CD4-positive, CD25-positive, alpha-beta regulatory T cell (primary cell): ENCODE measurements at regions not wholly inside any gene's neighbourhood (a gene's known extent, or its start where the extent isn't known, plus 50 kb on each side); places are given as distances from the start of the nearest gene placed in this dataset.
"Not testable (repeated sequence)": the region's sequence is repeated elsewhere in the genome, so short reads cannot be mapped to it uniquely, and the experiment has no call there.

Experiments used
- ATAC-seq, 2 donors: fragments of 150-1000 bp; cut with Tn5 transposase; one replicate each; pipeline ENCODE4 v1.10.0; 2021; ENCODE audit warnings: low read depth in 2 of 2, moderate number of reproducible peaks in 2 of 2, moderate library complexity in 1 of 2
- DNase-seq, 3 donors: peaks; one replicate each; pipeline versions ENCODE4 v3.0.0 to v3.0.0-alpha.2; 2012 to 2022; ENCODE audit warnings: mixed read lengths in 1 of 3
- H3K27ac ChIP-seq: one replicate; pipeline ENCODE4 v1.7.0; 2013; ENCODE audit warnings: mild to moderate bottlenecking, low read length; ENCODE audit not compliant: insufficient read depth, poor library complexity, severe bottlenecking
- H3K27me3 ChIP-seq: one replicate; pipeline ENCODE4 v1.7.0; 2013; ENCODE audit warnings: low read length; ENCODE audit not compliant: control insufficient read depth, insufficient read depth
- H3K36me3 ChIP-seq: one replicate; pipeline ENCODE4 v1.7.0; 2013; ENCODE audit warnings: mild to moderate bottlenecking, low read length, moderate library complexity; ENCODE audit not compliant: control insufficient read depth, insufficient read depth
- H3K4me1 ChIP-seq: 2 replicates; pipeline ENCODE4 v1.7.0; 2013; ENCODE audit warnings: mild to moderate bottlenecking, low read length; ENCODE audit not compliant: insufficient read depth, control insufficient read depth, poor library complexity, severe bottlenecking
- H3K4me3 ChIP-seq: one replicate; pipeline ENCODE4 v1.7.0; 2013; ENCODE audit warnings: low read depth, mild to moderate bottlenecking, low read length, moderate library complexity
- H3K9me3 ChIP-seq, 2 experiments: 1 replicate in 1 of 2; 2 replicates in 1 of 2; pipeline ENCODE4 v1.7.0; 2013; ENCODE audit warnings: low read length in 2 of 2, mild to moderate bottlenecking in 1 of 2, moderate library complexity in 1 of 2; ENCODE audit not compliant: control insufficient read depth in 2 of 2
- H3K27ac Mint-ChIP-seq, 3 donors: one replicate each; pipeline ENCODE4 v1.8.0; 2020 to 2022; ENCODE audit warnings: mild to moderate bottlenecking in 3 of 3, mixed read lengths in 3 of 3, moderate library complexity in 2 of 3
- H3K27me3 Mint-ChIP-seq: one replicate; pipeline ENCODE4 v1.8.0; 2022; ENCODE audit warnings: mild to moderate bottlenecking, mixed read lengths
- H3K36me3 Mint-ChIP-seq: one replicate; pipeline ENCODE4 v1.8.0; 2020; ENCODE audit warnings: mixed read lengths
- H3K4me1 Mint-ChIP-seq, 4 donors: one replicate each; pipeline ENCODE4 v1.8.0; 2020 to 2022; ENCODE audit warnings: mixed read lengths in 4 of 4, mild to moderate bottlenecking in 1 of 4
- H3K4me3 Mint-ChIP-seq, 4 donors: one replicate each; pipeline ENCODE4 v1.8.0; 2020 to 2022; ENCODE audit warnings: mild to moderate bottlenecking in 4 of 4, mixed read lengths in 4 of 4, moderate library complexity in 3 of 4
- H3K9me3 Mint-ChIP-seq, 7 donors: one replicate each; pipeline ENCODE4 v1.8.0; 2020 to 2022; ENCODE audit warnings: mixed read lengths in 7 of 7, mild to moderate bottlenecking in 3 of 7, moderate library complexity in 2 of 7

DNA sequence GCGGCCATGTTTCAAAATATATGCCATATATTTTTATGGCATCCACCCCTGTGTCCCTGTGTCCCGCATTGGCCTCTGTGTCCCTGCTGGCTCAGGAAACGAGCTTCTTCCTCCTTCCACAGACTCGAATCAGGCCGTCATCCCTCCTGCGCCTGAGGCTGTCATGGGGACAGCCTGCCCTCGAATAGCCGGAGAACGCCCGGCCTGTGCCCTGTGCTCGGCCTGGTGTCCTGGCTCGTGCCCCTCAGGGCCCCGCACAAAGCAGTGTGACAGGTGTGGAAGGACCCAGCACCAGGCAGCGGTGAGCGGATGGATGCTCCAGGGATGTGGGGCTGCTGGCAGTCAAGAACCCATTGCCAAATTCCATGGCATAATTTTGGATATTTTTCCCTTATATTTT, 1500.0 kb downstream of the FOXD4L5 start:
- H3K4me1 Mint-ChIP-seq, H3K27ac ChIP-seq, H3K27ac Mint-ChIP-seq, H3K4me3 ChIP-seq, H3K27me3 ChIP-seq, H3K36me3 ChIP-seq, H3K27me3 Mint-ChIP-seq, H3K9me3 ChIP-seq, H3K4me1 ChIP-seq, H3K36me3 Mint-ChIP-seq, DNase-seq, ATAC-seq, H3K4me3 Mint-ChIP-seq: not testable (repeated sequence)
- H3K9me3 Mint-ChIP-seq: peaks cover 0 to 17% (median 5%) of the 10 kb centered on the region in 7 donors

DNA sequence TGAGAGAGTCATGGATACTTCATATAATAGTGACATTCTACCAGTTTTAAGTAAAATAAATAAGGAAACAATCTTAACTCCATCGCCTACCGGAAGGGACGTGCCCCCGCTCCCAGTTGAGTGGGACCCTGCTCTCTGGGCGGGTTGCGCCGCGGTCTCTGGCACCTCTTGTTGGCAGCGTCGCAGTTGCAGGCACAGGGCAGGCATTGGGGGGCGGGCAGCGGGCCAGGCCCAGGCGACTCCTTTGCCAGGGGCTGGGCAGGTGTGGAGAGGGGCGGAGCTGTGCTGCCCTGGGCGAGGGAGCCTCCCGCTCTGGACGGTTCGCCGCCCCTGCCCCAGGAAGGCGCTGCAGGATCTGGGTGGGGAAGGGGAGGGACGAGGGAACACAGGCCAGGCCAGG, 1500.6 kb downstream of the FOXD4L5 start:
- H3K4me3 ChIP-seq, H3K4me3 Mint-ChIP-seq, H3K36me3 ChIP-seq, H3K27me3 ChIP-seq, ATAC-seq, H3K27me3 Mint-ChIP-seq, DNase-seq, H3K9me3 ChIP-seq, H3K36me3 Mint-ChIP-seq, H3K4me1 ChIP-seq, H3K27ac Mint-ChIP-seq, H3K4me1 Mint-ChIP-seq, H3K27ac ChIP-seq: not testable (repeated sequence)
- peaks cover 0 to 11% (median 5%) of the 10 kb centered on the region in 7 donors for H3K9me3 Mint-ChIP-seq

DNA sequence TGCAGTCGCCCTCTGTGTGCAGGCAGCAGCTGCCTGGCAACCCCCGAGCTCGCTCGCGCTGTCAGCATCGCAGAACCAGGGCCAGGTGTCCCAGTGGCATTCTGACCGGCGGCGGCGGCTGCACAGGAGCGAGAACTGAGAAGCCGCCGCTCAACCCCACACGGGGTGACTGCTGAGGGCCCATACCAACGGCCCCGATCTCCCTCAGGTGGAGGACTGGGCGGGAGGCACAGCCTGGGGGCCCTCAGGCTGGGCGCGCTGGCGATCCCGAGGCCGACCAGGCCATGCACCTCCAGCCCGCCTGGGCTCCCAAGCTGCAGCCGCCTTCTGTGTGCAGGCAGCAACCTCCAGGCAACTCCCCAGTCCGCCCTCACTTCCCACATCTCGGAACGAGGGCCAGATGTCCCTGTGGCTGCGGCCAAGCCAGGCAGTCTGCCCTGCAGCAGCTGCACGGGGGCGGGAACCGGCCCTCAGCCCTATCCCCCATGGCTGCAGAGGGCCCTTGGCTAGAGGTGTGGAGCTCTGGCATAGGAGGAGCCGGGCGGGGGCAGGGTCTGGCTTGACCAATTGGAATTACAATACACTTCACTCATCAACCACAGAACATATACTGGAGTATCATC, 1503.1 kb downstream of the FOXD4L5 start:
- not testable (repeated sequence) for H3K27me3 ChIP-seq, H3K27ac Mint-ChIP-seq, H3K27ac ChIP-seq, DNase-seq, H3K27me3 Mint-ChIP-seq, H3K4me3 ChIP-seq, H3K4me1 Mint-ChIP-seq, H3K4me3 Mint-ChIP-seq, H3K36me3 ChIP-seq, H3K4me1 ChIP-seq, H3K9me3 Mint-ChIP-seq, H3K9me3 ChIP-seq, H3K36me3 Mint-ChIP-seq
- peak in 1 of 2 donors; percentile 16 for ATAC-seq

GRCh38 chr9:63781390-63781789, 1503.6 kb downstream of the FOXD4L5 start:
- H3K4me1 ChIP-seq, H3K9me3 ChIP-seq, H3K4me1 Mint-ChIP-seq, H3K27me3 Mint-ChIP-seq, H3K27me3 ChIP-seq, H3K4me3 Mint-ChIP-seq, H3K27ac ChIP-seq, H3K36me3 ChIP-seq, H3K9me3 Mint-ChIP-seq, H3K36me3 Mint-ChIP-seq, H3K27ac Mint-ChIP-seq, H3K4me3 ChIP-seq: not testable (repeated sequence)
- ATAC-seq (peak; percentile 84 to 89), DNase-seq (peak in 1 of 3 donors; percentile 37)

DNA sequence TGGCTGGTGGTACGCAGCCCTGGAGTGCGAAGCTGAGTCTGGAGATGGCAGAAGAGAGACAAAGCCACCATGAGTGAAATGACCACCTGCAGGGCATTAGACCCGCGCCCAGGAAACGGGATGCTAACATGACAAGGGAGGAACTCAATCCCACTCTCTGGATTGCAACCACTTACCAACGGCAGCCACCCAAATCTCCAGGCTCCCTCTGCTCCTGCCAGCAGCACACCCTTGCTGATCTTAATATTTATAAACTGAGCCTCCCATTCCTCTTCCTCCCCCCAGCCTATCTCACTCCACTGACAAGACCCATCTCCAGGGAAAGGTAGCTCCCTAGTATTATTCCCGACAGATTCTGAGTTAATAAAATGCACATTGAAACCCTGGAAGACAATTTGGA, 1508.8 kb downstream of the FOXD4L5 start:
- not testable (repeated sequence) for H3K27me3 ChIP-seq, H3K4me1 Mint-ChIP-seq, ATAC-seq, DNase-seq, H3K36me3 Mint-ChIP-seq, H3K9me3 Mint-ChIP-seq, H3K27ac Mint-ChIP-seq, H3K36me3 ChIP-seq, H3K4me1 ChIP-seq, H3K27ac ChIP-seq, H3K4me3 Mint-ChIP-seq, H3K27me3 Mint-ChIP-seq, H3K9me3 ChIP-seq, H3K4me3 ChIP-seq

DNA sequence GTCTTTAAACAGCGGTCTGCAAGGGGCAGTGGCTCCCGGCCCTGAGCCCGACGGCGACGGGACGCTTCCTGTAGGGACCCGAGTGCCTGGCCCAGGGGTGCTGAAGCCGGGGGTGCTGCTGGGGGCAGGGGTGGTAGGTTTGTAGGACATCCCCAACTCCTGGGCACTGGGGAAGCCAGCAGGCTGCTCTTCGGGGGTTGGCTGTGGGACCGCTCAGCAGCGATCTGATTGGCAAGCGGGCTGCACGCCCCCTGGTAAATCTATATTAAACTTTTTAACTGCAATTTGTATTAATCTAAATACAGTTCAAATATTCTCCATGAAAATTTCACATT, 1510.0 kb downstream of the FOXD4L5 start:
- not testable (repeated sequence) for H3K27ac Mint-ChIP-seq, H3K27ac ChIP-seq, H3K27me3 Mint-ChIP-seq, H3K4me1 ChIP-seq, H3K4me1 Mint-ChIP-seq, H3K36me3 ChIP-seq, ATAC-seq, H3K36me3 Mint-ChIP-seq, H3K4me3 ChIP-seq, H3K9me3 ChIP-seq, H3K4me3 Mint-ChIP-seq, H3K9me3 Mint-ChIP-seq, DNase-seq, H3K27me3 ChIP-seq

- H3K36me3 ChIP-seq, H3K36me3 Mint-ChIP-seq, H3K4me1 ChIP-seq, H3K9me3 Mint-ChIP-seq, H3K27ac ChIP-seq, H3K4me1 Mint-ChIP-seq, H3K27me3 Mint-ChIP-seq, H3K27ac Mint-ChIP-seq, ATAC-seq, H3K9me3 ChIP-seq, DNase-seq, H3K27me3 ChIP-seq, H3K4me3 ChIP-seq, H3K4me3 Mint-ChIP-seq: not testable (repeated sequence)
These were observed 1510.5 kb downstream of the FOXD4L5 start for GRCh38 chr9:63774369-63775091.

DNA sequence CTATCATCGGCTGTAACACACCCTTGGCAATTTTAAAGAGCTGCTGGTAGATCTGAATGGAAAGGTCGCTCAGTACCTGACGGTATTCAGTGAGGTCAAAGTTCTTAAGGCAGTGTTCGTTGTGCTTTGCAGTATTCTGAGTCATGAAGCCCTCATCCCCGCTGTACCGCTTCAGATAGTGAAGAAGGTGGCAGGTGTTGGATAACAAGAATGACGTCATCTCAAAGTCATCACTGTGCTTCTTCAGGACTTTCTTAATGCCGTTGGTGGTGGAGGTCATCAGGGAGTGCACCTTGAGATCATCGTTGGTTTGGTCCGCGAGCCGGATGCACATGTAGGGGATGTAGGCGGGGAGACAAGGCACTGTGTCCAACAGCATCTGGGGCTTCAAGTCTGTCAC, 1522.8 kb downstream of the FOXD4L5 start:
- not testable (repeated sequence) for H3K4me1 ChIP-seq, H3K9me3 Mint-ChIP-seq, H3K4me1 Mint-ChIP-seq

More for the DNA sequence above, 1522.8 kb downstream of the FOXD4L5 start:
- not testable (repeated sequence) for H3K27me3 Mint-ChIP-seq, H3K4me3 ChIP-seq, DNase-seq, H3K27ac Mint-ChIP-seq, H3K27ac ChIP-seq, H3K27me3 ChIP-seq, H3K9me3 ChIP-seq, ATAC-seq, H3K4me3 Mint-ChIP-seq, H3K36me3 ChIP-seq, H3K36me3 Mint-ChIP-seq
